ENCODE measurements at regions not wholly inside any gene's neighbourhood (a gene's known extent, or its start where the extent isn't known, plus 50 kb on each side); places are given as distances from the start of the nearest gene placed in this dataset.
"Not testable (repeated sequence)": the region's sequence is repeated elsewhere in the genome, so short reads cannot be mapped to it uniquely, and the experiment has no call there.

DNA sequence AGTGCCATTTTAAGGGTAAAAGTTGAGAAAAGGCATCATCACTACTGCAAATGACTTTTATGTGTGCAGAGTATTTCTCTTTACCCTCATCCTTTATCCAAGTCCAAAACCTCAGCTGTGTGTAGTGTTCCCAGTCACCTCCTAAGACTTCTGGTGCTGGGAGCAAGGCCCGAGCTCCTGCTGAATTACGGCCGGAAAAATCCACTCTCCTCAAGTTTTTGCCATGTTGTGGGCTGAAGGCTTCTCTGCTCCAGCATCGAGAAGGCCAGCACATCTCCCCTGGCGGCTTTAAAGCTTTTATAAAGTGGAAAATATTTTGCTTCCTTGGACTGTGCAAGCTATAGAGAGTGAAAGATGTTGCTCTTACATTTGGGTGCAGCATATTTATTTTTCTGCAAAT, 153.2 kb upstream of the THBS2 start:
- DNase-seq, result no peak

DNA sequence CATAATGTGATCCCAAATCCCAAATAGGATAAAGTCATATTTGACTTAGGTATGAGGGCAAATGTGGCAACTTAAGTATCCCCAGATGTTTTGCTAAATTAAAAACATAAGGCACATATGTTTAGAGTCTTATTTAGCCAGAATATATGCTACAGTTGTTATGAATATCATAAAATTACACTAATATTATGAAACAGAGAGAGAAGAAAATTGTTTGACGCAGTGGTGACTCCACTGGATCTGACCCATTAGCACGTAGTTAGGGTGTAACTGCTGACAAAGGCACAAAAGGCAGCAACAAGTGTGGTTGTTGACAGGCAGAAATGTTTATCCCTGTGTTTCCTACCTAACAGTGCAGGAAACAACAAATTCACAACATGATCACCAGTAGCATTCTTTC, 152.4 kb upstream of the THBS2 start:
- no peak for DNase-seq

DNA sequence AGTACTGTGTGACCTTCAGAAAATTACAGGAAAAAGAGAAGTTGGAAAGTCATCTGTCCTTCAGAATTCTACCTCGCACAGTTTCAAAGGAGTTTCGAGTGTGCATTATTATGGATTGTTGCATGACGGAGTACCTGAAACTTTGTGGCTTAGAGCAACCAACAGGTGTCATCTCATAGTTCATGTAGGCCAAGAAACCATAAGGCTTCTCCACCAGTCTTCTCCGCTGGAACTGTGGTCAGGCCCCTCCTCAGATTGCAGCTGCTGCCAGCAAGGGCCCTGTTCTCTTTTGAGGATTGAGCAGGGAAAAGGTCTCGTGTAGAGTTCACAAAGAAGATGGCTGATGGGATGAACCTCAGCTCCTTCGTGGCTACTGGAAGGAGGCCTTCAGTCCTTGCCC, 151.2 kb upstream of the THBS2 start:
- no peak for DNase-seq

DNA sequence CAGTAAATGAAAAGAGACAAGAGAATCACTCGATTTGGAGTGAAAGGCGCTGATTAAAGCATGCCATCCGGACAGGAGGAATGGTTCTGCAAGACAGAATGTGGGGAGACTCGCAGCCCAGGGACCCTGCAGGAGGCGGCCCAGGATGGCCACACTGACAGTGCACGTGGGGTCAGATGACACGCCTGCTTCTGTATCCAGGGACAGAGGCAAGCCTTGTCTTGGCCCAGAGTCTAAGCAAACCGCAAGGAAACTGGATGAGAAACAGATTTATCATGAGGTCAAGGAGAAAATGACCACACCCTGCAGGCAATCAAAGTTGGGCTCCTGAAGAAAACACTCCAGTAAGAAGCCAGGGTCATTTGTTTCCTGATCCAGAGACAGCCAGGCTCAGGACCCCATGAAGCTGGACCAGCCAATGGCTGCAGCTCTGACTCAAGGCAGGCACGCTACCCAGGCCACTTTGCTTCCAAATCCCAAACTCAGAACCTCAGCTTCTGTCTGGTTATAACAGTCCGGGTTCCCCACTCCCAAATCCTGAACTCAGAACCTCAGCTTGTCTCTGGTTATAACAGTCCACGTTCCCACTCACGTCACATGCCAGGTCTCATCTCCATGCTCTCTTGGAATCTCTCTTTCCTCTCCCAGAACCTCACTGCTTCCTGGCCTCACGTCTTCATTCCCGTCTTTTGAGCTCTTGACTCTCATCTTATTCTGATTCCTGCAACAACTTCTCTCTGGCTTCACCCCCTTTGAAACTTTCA, 144.9 kb upstream of the THBS2 start:
- DNase-seq, result no peak

DNA sequence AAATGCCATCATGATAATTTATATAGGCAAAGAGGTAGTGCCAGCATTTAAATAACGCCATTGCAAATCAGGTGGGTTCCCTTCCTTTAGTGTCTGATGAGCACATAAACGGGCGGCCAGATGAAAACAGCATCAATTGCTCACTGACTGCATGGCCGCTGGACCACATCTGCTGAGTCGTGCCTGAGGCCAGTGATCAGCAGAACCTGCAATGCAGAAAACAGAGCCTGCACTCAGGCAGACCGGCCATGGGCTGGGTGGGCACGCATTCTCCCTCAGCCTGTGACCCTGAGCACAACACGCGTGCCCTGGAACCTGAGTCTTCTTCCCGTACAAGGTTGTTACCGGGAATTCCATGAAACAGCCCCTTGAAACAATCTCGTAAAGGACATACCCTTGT, 144.0 kb upstream of the THBS2 start:
- no peak for DNase-seq

DNA sequence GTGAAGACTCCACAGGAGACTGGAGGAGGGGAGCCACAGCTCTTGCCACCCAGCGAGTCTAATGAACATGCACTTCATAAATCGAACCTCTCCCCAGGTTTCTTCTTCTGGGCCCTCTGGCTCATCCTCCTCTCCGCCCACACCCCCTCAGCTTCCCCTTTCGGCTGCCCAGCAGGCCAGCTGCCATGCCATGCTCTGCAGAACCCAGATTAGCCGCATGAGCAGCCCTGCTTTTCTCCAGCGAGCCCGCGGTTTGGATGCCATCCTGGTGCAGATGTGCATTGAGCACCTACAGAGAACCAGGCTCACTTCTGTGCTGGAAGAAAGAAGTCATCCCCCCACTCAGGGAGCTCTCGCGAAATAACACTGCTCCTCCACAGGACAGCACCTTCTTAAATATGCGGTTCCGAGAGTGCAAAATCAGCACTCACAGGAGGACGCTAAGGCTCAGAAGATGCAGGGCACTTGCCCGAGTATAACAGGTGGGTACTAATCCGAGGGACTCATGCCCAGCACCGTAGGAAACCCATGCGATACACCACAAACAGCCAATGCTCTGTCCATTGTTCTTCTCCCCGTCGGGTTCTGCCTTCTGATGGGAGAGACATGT, 143.0 kb upstream of the THBS2 start:
- DNase-seq, result no peak

DNA sequence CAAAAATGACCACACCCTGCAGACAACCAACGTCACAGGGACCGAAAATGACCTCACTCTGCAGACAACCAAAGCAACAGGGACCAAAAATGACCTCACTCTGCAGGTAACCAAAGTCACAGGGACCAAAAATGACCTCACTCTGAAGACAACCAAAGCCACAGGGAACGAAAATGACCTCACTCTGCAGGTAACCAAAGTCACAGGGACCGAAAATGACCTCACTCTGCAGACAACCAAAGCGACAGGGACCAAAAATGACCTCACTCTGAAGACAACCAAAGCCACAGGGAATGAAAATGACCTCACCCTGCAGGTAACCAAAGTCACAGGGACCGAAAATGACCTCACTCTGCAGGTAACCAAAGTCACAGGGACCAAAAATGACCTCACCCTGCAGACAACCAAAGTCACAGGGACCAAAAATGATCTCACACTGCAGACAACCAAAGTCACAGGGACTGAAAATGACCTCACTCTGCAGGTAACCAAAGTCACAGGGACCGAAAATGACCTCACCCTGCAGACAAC, 142.4 kb upstream of the THBS2 start:
- not testable (repeated sequence) for DNase-seq

DNA sequence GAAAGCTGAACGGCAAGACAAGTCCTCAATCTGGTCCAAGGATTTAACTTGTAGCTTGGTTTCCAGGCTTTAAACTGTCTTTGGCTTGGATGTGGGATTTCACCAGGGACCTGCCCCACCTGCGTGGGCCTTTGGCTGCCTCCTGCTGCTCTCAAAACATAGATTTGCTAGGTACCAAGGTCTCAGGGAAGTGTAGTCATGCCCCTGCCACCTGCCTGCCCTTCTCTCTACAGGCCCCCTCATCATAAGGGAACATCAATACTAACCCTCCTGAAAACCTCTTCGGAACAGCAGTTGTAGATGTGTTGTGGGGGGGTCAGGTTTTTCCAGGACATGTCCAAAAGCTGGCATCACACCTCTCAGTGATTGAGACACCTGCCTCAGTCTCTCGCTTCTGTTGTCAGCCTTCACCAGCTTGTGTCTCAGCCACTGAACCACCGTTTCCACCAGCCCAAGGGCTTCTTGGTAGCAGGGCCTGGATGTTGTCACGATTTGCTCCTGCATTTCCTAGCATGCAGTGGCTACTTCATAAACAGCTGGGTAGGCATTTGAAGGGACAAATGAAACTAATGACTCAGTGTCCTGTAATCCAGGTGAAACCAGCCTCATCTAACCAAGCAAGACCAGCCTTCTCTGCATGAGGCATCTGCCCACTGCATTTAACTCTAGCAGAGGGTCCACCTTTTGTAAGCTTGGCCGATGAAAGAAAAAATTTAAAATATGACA, 141.6 kb upstream of the THBS2 start:
- no peak for DNase-seq

DNA sequence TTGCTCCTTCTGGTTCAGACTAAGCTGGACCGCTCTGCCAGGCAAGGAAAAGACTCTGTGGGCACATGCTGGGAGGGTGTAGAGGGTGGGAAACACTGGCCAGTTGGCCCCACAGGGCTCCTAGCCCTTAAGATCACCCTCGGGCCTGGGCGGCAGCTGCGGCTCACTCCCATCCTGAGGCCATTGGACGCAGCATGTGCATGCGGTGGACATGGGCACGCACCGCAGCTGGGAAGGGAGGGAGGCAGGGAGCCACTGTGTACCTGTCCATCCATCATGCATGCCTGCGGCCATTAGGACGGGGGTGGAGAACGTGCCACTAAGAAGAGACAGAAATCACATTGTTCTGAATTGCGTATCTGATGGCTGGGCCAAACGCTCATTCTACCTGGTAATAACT, 140.1 kb upstream of the THBS2 start:
- DNase-seq, result no peak

DNA sequence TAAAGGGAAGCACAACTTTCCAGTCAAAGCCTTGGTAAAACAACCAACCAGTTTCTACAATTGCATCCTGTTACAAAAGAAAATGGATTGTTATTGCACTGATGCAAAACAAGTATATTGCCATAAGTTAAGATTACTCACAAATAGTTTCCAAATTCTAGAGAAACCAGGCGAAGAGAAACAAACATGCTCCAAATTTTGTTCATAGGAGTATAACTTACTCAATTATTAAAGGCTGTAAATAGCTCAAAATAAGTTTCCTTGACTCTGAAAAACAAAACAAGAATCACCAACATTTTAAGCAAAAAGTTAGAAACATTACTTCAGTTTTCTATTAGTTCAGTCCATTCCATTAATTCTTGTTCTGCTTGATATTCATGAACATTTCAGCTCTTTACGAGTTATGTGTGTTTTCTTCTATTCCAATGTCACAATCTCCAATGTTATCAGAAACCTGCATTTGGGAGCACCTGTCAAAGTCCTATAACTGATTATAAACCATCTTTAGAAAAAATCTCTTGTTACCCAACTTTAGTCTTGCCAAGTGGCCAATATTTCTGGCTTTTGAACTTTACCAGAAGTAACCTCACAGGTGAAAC, 137.9 kb upstream of the THBS2 start:
- DNase-seq, result no peak

DNA sequence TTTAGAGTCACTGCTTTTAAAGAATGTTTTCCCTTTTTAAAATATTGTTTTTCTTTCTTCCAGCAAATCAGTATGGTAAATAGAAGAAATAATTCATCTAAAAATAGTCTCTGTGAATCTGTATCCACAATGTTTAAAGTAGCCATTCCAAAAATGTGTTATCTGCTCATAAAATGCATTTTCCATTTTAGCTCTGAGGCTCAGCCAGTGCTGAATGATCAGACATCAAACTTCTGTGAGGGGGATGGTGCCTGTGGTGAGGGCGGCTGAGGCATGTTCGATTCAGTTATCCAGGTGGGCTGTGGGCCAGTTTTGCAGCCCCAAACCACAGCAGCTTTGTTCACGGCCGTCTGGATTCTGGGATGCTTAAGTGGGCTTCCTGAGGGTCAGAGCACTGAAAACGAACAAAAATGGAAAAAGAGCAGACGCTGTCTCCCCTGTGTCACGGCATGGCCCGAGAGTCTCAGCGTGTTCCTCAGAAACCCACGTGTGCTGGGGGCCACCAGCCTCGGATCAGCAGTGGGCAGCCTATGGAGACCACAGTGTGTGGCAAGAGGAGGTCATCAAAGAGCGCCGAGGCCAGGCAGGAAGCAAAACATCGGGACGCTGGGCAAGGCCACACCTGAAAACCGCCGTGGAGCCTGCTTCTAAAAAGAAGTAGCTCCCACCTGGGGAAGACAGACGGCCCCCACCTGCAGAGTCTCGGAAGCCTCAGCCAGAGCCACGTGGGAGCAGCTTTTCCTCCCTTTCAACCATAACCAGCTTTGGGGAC, 134.9 kb upstream of the THBS2 start:
- no peak for DNase-seq

DNA sequence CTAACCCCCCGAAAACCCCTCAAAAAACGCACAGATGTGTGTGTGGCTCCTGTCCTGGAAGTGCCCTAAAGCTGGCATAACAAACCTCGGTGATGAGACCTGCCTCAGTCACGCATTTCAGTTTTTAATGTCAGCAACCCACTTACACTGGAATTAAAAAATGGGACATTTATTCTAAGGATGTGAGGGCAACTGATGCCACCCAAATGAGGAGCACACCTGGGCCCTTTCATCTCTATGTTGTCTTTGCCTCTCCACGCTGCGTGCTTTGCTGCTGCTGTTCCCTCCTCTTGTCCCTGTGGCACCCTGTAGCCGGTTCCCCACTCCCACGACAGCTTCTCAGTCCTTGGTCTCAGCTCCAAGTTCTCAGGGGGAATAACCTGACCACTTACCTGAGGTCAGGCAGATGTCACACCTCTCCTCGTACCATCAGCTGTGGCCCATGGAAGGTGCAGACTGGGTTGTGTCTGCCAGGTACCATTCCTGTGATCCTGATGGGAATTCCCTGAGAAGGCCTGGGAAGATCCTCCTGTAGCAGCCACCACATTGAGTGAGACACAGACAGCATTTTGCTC, 134.2 kb upstream of the THBS2 start:
- DNase-seq, result no peak

DNA sequence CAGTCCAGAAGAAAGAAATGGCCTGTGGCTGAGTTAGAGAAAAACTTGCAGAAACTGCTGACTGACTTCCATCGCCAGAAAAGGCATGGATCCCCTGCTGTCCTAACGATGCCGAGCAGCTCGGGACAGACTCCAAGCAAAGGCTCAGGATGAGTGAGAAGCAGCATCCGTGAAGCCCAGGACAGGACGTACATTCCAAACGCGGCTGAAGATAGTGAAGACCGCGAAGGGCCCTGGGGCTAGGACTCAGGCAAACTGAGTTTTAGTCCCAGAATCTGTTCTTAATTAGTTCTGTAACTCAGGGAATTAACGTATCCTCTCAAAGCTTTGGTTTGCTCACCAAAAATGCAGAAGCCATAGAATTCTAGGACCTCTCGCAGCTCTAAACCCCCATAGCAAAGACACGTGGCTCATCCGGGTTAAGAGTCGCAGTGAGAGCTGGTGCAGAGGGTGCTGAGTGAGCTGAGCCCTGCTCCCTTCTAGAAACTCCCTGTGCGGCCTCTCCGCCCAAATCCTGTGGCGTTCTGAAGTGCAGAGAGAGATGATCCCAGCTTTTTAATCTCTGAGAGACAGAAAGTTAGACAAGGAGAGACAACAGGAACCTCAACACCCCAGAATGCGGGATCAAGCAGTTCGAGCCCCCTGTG, 132.9 kb upstream of the THBS2 start:
- DNase-seq, result no peak

DNA sequence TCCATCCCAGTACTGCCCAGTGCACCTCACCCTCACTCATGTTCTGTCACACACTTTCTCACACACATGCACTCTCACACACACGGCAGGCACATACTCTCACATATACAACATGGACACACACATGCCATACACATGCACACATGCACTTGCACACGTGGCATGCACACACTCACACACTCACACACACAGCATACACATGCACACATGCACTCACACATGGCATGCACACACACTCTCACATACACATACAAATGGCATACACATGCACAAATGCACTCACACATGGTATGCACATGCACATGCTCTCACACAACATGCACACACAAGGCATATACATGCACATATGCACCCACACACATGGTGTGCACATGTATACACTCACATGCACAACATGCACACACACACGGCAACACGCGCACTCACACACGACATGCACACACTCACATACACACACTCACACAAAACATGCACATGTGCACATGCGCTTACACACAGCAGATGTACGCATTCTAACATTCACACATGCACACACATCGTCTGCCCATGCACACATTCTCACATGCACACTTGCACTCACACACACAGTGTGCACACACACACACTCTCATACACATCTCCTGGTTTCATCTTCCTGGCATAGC, 131.7 kb upstream of the THBS2 start:
- DNase-seq, result no peak

DNA sequence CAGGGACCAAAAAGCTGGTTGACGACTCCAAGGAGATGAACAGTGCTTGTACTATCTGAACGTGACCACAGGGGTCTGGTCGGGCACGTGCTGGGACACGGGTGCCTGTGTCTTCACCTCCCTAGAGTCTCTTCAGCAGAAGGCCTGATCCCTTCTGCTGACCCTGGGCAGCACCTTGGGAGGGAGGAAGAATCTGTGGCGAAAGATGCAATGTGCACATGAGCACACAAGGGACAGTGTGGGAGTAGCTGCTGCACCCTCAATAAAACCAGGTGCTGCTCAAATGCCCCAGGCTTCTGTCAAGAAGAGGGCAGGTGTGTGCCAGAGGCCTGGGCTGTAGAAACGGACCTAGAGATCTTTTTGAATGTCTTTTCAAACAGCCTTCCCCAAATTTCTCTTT, 130.6 kb upstream of the THBS2 start:
- no peak for DNase-seq

DNA sequence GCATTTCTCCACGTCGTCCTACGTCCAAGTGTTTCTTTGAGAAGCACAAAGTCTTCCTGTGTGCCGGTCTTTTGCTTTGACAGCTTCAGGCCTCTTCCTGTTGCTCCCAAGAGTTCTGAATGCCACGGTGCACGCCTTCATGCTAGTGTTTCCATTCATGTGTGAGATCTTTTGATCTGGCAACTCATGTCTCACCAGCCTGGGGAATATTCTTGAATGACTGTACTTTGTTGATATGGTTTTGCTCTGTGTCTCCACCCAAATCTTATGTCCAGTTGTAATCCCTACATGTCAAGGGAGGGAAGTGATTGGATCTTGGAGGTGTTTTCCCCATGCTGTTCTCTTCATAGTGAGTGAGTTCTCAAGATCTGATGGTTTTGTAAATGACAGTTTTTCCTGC, 129.6 kb upstream of the THBS2 start:
- DNase-seq, result no peak

DNA sequence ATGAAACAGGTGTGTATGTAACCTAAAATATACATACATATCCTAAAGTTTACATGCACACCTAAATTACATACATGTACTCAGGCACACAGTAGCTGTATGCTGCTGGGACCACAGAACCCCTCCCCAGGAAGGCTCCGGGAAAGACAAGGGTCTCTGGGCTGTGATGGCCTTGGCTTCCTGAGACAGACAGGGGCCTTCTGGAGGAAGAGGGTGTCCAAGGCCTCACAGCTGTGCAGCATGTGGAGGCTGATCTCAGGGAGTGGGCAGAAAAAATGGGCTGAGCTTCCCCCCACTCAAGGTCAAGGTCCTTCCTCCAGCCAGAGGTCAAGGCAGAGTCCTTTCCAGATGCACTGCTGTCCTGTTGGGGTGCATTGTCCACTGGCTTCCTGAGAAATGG, 129.1 kb upstream of the THBS2 start:
- DNase-seq, result no peak

DNA sequence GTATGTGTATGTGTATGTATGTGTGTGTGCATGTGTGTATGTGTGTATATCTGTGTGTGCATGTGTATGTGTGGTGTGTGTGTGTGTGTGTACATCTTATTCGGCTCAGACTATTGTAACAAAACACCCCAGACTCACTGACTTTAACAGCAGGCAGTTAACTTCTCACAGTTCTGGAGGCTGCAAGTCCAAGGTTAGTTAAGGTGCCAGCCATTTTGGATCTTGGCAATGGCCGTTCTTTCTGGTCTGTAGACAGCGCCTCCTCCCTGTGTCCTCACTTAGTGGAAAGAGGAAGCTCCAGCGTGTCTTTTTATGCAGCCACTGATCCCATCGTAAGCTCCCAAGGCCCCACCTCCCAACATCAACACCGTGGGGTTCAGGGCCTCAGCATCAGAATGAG, 128.3 kb upstream of the THBS2 start:
- no peak for DNase-seq

DNA sequence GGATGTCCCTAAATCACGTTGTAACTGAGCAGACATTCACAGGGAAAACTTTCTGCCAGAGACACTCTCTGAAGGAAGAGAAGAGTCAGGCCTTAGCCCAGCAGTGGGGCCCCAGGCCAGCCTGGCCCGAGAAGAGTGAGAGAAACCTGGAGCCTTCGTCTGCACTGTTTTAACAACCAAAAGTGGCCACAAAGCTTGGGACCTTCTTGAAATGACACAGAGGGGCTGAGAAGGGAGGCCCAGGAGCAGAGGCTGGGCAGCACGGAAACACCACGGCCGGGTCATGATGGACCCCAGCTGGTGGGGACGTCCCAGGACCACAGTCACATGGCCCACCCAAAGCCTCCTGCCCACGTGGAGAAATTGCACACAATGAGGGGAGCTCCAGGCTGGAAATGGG, 126.8 kb upstream of the THBS2 start:
- DNase-seq, result no peak

DNA sequence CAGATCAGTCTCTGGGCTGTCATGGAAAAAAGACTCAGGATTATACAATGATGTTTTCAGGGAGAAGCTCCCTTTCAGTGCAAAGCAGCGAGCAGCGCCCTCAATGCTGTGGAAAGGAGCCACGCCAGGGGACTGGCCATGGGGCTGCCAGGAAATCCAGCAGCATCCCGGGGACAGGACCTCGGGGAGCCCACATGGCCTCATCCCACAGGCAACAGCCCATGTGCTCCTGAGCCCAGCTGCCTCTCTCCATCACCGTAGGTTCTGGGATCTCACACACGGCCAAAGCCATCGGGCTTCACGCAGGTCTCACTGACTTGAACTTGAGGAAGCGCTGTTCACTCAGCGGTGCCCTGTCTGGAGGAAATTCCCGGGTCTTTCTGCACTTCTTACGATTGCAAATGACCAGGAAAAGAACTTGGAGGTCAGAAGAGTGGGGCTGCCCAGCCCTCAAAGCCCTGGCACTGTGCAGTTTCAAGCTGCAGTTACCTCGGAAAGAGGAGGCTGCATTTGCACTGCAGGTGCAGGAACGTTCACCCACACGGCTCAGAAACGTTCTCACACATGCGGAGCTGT, 125.9 kb upstream of the THBS2 start:
- DNase-seq, result no peak

Data from NCI-H446 (cell line).